ENCODE measurements at regions not wholly inside any gene's neighbourhood (a gene's known extent, or its start where the extent isn't known, plus 50 kb on each side); places are given as distances from the start of the nearest gene placed in this dataset.

DNA sequence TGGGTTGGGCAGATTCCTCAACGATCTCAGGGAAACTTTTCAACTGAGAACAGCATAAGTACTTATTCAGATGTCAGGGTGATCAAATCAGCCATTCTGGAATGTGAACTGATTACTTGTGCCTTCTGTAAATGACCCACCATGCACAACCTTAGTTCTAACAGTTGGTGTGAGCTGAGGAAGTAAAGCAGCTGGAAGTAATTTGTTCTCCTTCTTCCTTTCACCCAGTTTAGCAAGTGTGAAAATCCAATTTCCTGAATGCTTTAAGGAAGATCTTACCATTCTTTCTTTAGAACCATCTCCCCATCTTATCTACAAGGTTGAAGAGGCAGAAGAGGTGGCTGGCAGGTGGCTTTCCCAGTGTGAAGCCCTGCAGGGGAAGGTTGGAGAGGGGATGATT, 781.6 kb downstream of the ETS1 start:
- TF ChIP-seq, protein P1, sequence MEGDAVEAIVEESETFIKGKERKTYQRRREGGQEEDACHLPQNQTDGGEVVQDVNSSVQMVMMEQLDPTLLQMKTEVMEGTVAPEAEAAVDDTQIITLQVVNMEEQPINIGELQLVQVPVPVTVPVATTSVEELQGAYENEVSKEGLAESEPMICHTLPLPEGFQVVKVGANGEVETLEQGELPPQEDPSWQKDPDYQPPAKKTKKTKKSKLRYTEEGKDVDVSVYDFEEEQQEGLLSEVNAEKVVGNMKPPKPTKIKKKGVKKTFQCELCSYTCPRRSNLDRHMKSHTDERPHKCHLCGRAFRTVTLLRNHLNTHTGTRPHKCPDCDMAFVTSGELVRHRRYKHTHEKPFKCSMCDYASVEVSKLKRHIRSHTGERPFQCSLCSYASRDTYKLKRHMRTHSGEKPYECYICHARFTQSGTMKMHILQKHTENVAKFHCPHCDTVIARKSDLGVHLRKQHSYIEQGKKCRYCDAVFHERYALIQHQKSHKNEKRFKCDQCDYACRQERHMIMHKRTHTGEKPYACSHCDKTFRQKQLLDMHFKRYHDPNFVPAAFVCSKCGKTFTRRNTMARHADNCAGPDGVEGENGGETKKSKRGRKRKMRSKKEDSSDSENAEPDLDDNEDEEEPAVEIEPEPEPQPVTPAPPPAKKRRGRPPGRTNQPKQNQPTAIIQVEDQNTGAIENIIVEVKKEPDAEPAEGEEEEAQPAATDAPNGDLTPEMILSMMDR (IDR thresholded peaks at IDR 0.05; ENCODE audit: insufficient read depth, low read depth, low read length) = no peak
- no peak for DNase-seq (ENCODE audit: low read depth)
- no peak overlapping the region for H3K4me3 ChIP-seq (ENCODE audit: low read depth, low read length)

DNA sequence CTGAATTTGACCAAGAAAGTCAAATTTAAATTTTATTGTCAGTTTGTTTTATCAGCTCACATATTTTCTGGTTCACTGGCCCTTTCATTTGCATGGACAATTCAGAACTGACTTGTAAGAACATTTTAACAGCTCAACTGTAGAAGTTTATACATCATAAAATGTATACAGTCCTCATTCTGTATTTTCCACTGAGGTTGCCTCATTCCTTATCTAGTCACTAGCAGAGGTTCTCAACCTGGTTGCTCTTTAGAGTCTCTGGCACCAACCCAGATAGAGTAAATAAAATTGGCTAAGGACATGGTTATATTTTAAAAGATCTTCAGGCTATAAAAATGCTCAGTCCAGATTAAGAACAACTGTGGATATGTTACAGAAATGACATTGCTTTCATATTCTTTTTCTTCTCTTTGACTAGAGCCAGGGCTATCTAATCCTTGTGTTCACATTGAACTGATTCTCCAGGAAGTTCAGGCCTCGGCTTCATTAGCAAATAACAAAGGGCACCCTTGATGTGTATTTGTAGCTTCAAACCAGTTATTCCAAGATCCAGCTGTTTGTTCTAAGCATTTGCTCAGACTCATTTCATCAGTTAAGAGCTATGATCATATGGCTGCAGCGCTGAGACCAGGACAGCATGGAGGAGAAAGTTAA, 782.5 kb downstream of the ETS1 start:
- TF ChIP-seq, protein P1 (IDR thresholded peaks at IDR 0.05; ENCODE audit: insufficient read depth, low read depth, low read length) = no peak

DNA sequence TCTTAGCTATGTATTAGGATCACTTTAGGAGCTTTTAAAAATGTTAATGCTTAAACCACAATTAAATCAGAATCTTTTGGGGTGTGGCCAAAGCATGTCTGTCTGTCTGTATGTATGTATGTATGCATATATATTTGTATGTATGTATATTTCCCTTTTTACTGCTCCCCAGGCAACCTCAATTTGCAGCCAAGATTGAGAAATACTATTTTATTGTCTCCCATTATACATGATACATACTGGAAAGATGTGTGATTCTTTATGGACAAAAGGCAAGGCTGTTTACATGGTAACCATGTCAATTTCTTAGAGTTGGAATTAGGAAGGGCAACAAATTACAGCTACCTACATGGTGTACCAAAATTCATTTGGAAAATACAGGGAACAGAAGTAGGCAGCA, 783.6 kb downstream of the ETS1 start:
- TF ChIP-seq, protein P1 (IDR thresholded peaks at IDR 0.05; ENCODE audit: insufficient read depth, low read depth, low read length) = no peak
- H3K4me3 ChIP-seq (ENCODE audit: low read depth, low read length) = no peak overlapping the region
- no peak for DNase-seq (ENCODE audit: low read depth)

More for the DNA sequence above, 782.5 kb downstream of the ETS1 start:
- no peak overlapping the region for H3K4me3 ChIP-seq (ENCODE audit: low read depth, low read length)
- no peak for DNase-seq (ENCODE audit: low read depth)

DNA sequence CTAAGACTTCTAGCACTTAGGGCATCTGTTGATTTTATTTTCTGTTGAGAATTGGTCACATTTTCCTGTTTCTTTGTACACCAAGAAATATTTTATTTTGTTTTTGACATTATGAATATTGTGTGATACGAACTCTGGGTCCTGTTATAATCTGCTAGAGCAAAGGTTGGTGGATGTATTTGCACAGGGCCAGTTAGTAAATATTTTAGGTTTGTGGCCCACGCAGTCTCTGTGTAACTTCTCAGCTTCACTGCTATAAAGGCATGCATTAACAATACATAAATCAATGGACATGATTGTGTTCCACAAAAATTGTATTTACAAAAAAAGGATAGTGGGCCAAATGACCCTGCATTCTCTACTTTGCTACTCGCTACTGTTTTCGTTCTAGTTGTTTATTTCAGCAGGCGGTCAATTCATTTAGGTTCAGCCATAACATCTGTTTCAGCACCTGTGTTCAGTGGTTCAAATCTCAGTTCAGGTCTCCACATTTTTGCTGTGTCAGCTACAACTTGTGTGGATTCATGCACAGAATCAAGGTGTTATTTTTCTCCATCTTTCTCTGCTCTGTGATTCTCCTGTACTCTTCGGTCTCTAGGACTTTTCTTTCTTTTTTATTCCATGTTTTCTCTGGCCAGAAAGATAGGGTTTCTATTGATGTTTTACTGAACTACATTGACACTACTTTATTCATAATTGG, 786.2 kb downstream of the ETS1 start:
- TF ChIP-seq, protein P1 (IDR thresholded peaks at IDR 0.05; ENCODE audit: insufficient read depth, low read depth, low read length) = no peak
- H3K4me3 ChIP-seq (ENCODE audit: low read depth, low read length) = no peak overlapping the region
- DNase-seq (ENCODE audit: low read depth) = no peak

DNA sequence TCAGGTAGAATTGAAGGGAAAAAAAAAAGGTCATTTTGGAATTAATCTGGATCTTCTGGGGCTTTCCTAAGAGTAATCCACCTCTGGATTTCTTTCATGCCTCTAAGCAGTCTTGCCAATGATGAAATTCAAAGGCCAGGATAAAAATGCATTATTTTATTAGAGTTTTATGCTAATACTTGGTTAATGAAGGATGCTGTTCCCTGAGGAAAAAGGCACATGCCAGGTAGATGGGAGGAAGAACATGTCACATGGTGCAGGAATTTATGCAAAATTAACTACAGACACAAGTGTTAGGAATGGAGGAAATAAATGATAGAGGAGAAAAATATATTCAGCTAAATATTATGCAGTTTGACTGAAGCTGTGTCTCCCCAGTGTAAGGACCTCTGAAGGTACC, 792.0 kb downstream of the ETS1 start:
- DNase-seq (ENCODE audit: low read depth) = no peak
- no peak overlapping the region for H3K4me3 ChIP-seq (ENCODE audit: low read depth, low read length)
- TF ChIP-seq, protein P1 (IDR thresholded peaks at IDR 0.05; ENCODE audit: insufficient read depth, low read depth, low read length) = no peak

DNA sequence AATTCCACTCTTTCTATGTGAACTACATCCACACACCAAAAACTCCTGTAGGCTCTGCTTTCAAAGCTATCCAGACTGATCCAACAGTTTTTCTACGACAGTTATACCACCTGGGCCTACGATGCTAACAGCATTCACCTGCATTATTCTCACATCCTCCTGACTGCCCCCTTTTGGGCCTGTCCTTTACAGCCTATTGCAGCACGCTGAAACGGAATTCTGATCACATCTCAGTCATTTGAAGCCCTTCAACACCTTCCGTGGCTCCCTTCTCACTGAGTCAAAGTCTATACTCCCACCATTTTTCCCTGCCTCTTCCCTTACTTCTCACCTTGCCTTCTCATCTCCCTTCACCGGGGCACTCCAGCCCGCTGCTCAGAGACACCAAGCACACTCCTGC, 791.3 kb upstream of the KIRREL3 start:
- no peak overlapping the region for H3K4me3 ChIP-seq (ENCODE audit: low read depth, low read length)
- DNase-seq (ENCODE audit: low read depth) = no peak
- TF ChIP-seq, protein P1 (IDR thresholded peaks at IDR 0.05; ENCODE audit: insufficient read depth, low read depth, low read length) = no peak

Measured in fibroblast of villous mesenchyme (primary cell).